ENCODE measurements at regions not wholly inside any gene's neighbourhood (a gene's known extent, or its start where the extent isn't known, plus 50 kb on each side); places are given as distances from the start of the nearest gene placed in this dataset.

GRCh38 chr12:124497039-124497438, 70.4 kb downstream of the NCOR2 start:
- 49 to 70% (median 54%) methylated on average over 12 to 13 of the region's 13 CpGs for WGBS, 5 donors
- intact Hi-C loops (cut with DNase I; ENCODE audit: low total_unique reads), result no loop called here
- Histone ChIP-seq H3K4me1 (peaks cover 42 to 100% (median 77%) of the 10 kb centered on the region in 6 donors), H3K27ac (peak overlapping the region in 6 of 8 donors; percentile 6 to 66 (median 50)), H3K4me3 (no peak overlapping the region), H3K36me3 (peaks cover 0 to 40% (median 8%) of the 10 kb centered on the region in 6 donors), H3K9me3 (no peaks in the 10 kb centered on the region), H3K27me3 (replicated peaks in 1 of 7) (no peaks in the 10 kb centered on the region)
- DNase-seq, result no peak
- no peak for TF ChIP-seq POLR2A (IDR thresholded peaks at IDR 0.05)
- no peak for TF ChIP-seq POLR2AphosphoS5 (IDR thresholded peaks at IDR 0.05)
- TF ChIP-seq, protein P1, sequence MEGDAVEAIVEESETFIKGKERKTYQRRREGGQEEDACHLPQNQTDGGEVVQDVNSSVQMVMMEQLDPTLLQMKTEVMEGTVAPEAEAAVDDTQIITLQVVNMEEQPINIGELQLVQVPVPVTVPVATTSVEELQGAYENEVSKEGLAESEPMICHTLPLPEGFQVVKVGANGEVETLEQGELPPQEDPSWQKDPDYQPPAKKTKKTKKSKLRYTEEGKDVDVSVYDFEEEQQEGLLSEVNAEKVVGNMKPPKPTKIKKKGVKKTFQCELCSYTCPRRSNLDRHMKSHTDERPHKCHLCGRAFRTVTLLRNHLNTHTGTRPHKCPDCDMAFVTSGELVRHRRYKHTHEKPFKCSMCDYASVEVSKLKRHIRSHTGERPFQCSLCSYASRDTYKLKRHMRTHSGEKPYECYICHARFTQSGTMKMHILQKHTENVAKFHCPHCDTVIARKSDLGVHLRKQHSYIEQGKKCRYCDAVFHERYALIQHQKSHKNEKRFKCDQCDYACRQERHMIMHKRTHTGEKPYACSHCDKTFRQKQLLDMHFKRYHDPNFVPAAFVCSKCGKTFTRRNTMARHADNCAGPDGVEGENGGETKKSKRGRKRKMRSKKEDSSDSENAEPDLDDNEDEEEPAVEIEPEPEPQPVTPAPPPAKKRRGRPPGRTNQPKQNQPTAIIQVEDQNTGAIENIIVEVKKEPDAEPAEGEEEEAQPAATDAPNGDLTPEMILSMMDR (IDR thresholded peaks at IDR 0.05 in 8 of 11, conservative IDR thresholded peaks at IDR 0.05 in 3 of 11), result no peak

- 73 to 89% (median 81%) methylated on average over 3 of the region's 3 CpGs for WGBS, 5 donors
- Histone ChIP-seq H3K27me3 (replicated peaks in 1 of 7) (no peaks in the 10 kb centered on the region), H3K27ac (peak overlapping the region in 5 of 8 donors; percentile 39 to 66 (median 51)), H3K4me1 (peaks cover 42 to 100% (median 79%) of the 10 kb centered on the region in 6 donors), H3K9me3 (no peaks in the 10 kb centered on the region), H3K4me3 (no peak overlapping the region), H3K36me3 (peaks cover 0 to 45% (median 8%) of the 10 kb centered on the region in 6 donors)
- intact Hi-C loops (cut with DNase I; ENCODE audit: low total_unique reads), result no loop called here
- DNase-seq, result no peak
- no peak for TF ChIP-seq POLR2AphosphoS5 (IDR thresholded peaks at IDR 0.05)
- TF ChIP-seq POLR2A (IDR thresholded peaks at IDR 0.05), result no peak
- TF ChIP-seq, protein P1 (IDR thresholded peaks at IDR 0.05 in 8 of 11, conservative IDR thresholded peaks at IDR 0.05 in 3 of 11), result no peak
These were observed 70.8 kb downstream of the NCOR2 start for GRCh38 chr12:124496584-124496983.

- no peaks in the 10 kb centered on the region for H3K9me3 ChIP-seq
- no peak overlapping the region for H3K27ac ChIP-seq
- intact Hi-C loops (cut with DNase I; ENCODE audit: low total_unique reads), result no loop called here
- no peaks in the 10 kb centered on the region for H3K27me3 ChIP-seq (replicated peaks in 1 of 7)
- peak; percentile 72 for DNase-seq
- H3K4me3 ChIP-seq, result no peak overlapping the region
- peaks cover 42 to 100% (median 85%) of the 10 kb centered on the region in 6 donors for H3K4me1 ChIP-seq
- TF ChIP-seq, protein P1 (IDR thresholded peaks at IDR 0.05 in 8 of 11, conservative IDR thresholded peaks at IDR 0.05 in 3 of 11), result no peak
- TF ChIP-seq POLR2A (IDR thresholded peaks at IDR 0.05), result no peak
- TF ChIP-seq POLR2AphosphoS5 (IDR thresholded peaks at IDR 0.05), result no peak
- H3K36me3 ChIP-seq, result peaks cover 0 to 54% (median 8%) of the 10 kb centered on the region in 6 donors
- WGBS, 5 donors, result 89 to 93% (median 92%) methylated on average over 23 to 28 of the region's 28 CpGs
These were observed 72.0 kb downstream of the NCOR2 start for GRCh38 chr12:124495194-124495983.

DNA sequence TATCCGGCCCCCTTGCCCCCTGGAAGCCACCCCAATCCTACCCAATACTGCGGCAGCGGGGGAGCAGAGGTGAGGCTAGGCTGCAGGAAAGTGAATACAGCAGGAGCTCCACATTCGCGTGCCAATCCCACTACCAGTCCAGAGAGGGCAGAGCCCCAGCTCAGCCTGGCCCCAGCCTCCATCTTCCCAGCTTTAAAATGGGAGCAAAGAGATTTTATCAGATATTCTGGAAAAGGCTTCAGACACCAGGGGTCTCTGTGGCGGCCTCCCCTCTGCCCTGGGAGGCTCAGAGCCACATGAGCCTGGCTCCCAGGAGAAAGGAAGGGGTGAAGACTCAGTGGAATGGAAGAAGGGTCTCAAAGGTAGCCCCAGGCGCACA, 72.7 kb downstream of the NCOR2 start:
- intact Hi-C loops (cut with DNase I; ENCODE audit: low total_unique reads), result no loop called here
- TF ChIP-seq, protein P1 (IDR thresholded peaks at IDR 0.05 in 8 of 11, conservative IDR thresholded peaks at IDR 0.05 in 3 of 11), result no peak
- no peak for TF ChIP-seq POLR2A (IDR thresholded peaks at IDR 0.05)
- TF ChIP-seq POLR2AphosphoS5 (IDR thresholded peaks at IDR 0.05), result no peak
- Histone ChIP-seq H3K4me3 (no peak overlapping the region), H3K9me3 (no peaks in the 10 kb centered on the region), H3K27ac (peak overlapping the region in 4 of 8 donors; percentile 60 to 73 (median 64)), H3K27me3 (replicated peaks in 1 of 7) (no peaks in the 10 kb centered on the region), H3K4me1 (peaks cover 42 to 98% (median 82%) of the 10 kb centered on the region in 6 donors), H3K36me3 (peaks cover 0 to 55% (median 8%) of the 10 kb centered on the region in 6 donors)
- no peak for DNase-seq
- WGBS, 5 donors, result 83 to 92% (median 88%) methylated on average over 5 to 7 of the region's 7 CpGs
